ENCODE measurements at regions not wholly inside any gene's neighbourhood (a gene's known extent, or its start where the extent isn't known, plus 50 kb on each side); places are given as distances from the start of the nearest gene placed in this dataset.

DNA sequence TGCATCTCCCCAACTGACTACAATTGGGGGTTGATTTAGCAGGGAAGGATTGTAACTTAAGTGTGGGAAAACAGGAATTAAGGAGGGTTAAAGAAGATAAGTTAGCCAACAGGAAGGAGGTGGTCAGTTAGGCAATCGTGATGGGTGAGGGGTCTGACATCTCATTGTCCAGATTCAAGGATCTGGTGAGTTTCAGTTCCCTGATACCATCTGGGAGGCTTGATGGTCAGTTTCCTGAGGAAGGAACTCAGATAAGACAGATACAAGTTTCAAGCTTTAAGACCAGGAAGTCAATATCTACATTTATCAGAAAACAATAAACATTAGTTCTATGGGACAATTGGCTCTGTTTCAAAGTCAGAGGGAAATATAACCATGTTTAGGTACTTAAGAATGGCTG is 601.8 kb downstream of the SLITRK6 start:
- no peak for DNase-seq
- Histone ChIP-seq H3K27me3 (ENCODE audit: insufficient read depth, low read depth, severe bottlenecking) (no peaks in the 10 kb centered on the region), H3K27ac (no peak overlapping the region), H3K9me3 (ENCODE audit: severe bottlenecking) (no peaks in the 10 kb centered on the region), H3K36me3 (no peaks in the 10 kb centered on the region), H3K4me3 (ENCODE audit: low read depth, low read length) (no peak overlapping the region)
- TF ChIP-seq, protein P1, sequence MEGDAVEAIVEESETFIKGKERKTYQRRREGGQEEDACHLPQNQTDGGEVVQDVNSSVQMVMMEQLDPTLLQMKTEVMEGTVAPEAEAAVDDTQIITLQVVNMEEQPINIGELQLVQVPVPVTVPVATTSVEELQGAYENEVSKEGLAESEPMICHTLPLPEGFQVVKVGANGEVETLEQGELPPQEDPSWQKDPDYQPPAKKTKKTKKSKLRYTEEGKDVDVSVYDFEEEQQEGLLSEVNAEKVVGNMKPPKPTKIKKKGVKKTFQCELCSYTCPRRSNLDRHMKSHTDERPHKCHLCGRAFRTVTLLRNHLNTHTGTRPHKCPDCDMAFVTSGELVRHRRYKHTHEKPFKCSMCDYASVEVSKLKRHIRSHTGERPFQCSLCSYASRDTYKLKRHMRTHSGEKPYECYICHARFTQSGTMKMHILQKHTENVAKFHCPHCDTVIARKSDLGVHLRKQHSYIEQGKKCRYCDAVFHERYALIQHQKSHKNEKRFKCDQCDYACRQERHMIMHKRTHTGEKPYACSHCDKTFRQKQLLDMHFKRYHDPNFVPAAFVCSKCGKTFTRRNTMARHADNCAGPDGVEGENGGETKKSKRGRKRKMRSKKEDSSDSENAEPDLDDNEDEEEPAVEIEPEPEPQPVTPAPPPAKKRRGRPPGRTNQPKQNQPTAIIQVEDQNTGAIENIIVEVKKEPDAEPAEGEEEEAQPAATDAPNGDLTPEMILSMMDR (IDR thresholded peaks at IDR 0.05; ENCODE audit: low read depth, low read length) = no peak

- TF ChIP-seq, protein P1 (IDR thresholded peaks at IDR 0.05; ENCODE audit: low read depth, low read length) = no peak
- no peak for DNase-seq
Measured at GRCh38 chr13:85194482-85194881, 604.7 kb downstream of the SLITRK6 start.

DNA sequence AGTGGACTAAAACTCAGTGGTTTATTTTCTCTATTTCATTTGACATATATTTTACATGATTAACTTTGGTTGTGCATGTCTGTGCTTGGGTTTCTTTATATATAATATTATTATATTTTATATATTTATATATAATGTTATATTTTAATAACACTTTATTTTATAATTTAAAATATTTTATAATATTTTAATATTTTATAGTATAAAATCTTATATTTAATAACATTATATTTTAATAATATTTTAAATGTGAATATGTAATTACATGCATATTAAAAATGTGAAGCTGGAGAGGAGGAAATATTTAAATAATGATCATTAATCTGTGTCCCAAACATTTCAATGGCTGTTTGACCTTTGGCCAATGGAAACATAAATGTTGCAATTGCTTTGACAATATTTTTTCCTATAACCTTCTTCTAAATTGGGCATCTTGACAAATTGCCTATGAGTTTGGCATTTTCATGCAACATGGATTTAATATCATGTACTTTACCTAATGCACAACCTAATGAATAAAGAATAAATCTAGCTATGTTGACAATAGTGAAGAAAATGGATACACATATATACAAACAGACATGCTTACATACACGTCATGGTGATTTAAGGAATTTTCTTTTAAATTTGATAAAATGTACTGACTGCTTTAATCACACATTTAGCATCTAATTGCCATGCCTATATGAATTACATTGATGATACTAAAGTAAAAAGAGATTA is 607.1 kb downstream of the SLITRK6 start:
- no peaks in the 10 kb centered on the region for H3K27me3 ChIP-seq (ENCODE audit: insufficient read depth, low read depth, severe bottlenecking)
- H3K27ac ChIP-seq = no peak overlapping the region
- no peak for DNase-seq
- no peaks in the 10 kb centered on the region for H3K9me3 ChIP-seq (ENCODE audit: severe bottlenecking)
- H3K4me3 ChIP-seq (ENCODE audit: low read depth, low read length) = no peak overlapping the region
- H3K36me3 ChIP-seq = no peaks in the 10 kb centered on the region
- TF ChIP-seq, protein P1 (IDR thresholded peaks at IDR 0.05; ENCODE audit: low read depth, low read length) = no peak

More at GRCh38 chr13:85194482-85194881, 604.7 kb downstream of the SLITRK6 start:
- Histone ChIP-seq H3K27ac (no peak overlapping the region), H3K27me3 (ENCODE audit: insufficient read depth, low read depth, severe bottlenecking) (no peaks in the 10 kb centered on the region), H3K9me3 (ENCODE audit: severe bottlenecking) (no peaks in the 10 kb centered on the region), H3K36me3 (no peaks in the 10 kb centered on the region), H3K4me3 (ENCODE audit: low read depth, low read length) (no peak overlapping the region)

DNA sequence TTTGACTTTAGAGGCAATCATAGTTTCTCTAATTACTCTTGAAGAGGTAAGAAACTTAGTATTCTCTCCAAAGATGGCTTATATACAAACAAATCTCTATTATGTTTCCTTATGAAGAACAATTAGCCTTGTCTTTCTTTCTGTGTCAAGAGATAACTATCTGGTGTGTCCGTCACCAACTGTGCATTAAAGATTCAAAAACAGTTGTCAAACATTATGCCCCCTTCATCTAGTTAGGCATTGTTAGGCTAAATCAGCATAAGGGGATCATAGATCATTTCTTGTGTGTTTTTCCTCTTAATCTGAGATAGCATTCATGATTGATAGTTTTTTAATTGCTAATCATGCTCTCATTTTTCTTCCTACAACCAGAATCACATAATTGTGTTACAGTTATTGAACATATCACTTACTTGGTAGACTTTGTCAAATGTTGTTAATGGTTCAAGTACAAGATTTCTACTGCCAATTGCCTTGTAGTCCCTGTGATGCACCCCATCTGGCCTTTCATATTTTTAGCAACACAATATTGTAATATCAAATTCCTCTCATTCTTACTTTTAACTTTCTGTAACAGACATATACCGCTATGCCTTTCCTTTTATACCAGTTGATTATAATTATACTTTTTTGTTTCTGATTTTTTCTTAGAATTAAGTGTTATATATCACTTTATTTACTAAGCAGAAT is 612.7 kb downstream of the SLITRK6 start:
- no peaks in the 10 kb centered on the region for H3K36me3 ChIP-seq
- H3K4me3 ChIP-seq (ENCODE audit: low read depth, low read length) = no peak overlapping the region
- TF ChIP-seq, protein P1 (IDR thresholded peaks at IDR 0.05; ENCODE audit: low read depth, low read length) = no peak
- no peak for DNase-seq
- no peaks in the 10 kb centered on the region for H3K27me3 ChIP-seq (ENCODE audit: insufficient read depth, low read depth, severe bottlenecking)
- no peak overlapping the region for H3K27ac ChIP-seq
- H3K9me3 ChIP-seq (ENCODE audit: severe bottlenecking) = peaks cover 6% of the 10 kb centered on the region

DNA sequence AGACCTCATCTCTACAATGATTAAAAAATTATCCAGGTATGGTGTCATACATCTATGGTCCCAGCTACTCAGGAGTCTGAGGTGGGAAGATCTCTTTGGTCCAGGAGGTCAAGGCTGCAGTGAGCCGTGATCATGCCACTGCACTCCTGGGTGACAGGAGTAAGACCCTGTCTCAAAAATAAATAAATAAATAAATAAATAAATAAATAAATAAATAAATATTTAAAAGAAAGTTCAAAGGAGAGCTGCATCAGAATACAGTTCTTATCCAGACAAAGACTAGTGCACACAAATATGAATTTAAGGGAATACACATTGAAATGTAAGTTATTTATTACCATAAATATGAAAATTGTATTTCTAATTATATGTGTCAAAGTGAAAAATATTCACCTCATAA is 624.9 kb downstream of the SLITRK6 start:
- no peaks in the 10 kb centered on the region for H3K27me3 ChIP-seq (ENCODE audit: insufficient read depth, low read depth, severe bottlenecking)
- no peak for DNase-seq
- H3K36me3 ChIP-seq = no peaks in the 10 kb centered on the region
- TF ChIP-seq, protein P1 (IDR thresholded peaks at IDR 0.05; ENCODE audit: low read depth, low read length) = no peak
- H3K9me3 ChIP-seq (ENCODE audit: severe bottlenecking) = no peaks in the 10 kb centered on the region
- H3K4me3 ChIP-seq (ENCODE audit: low read depth, low read length) = no peak overlapping the region
- no peak overlapping the region for H3K27ac ChIP-seq
